ENCODE measurements at regions not wholly inside any gene's neighbourhood (a gene's known extent, or its start where the extent isn't known, plus 50 kb on each side); places are given as distances from the start of the nearest gene placed in this dataset.

GRCh38 chr10:43818687-43819086 is 170.0 kb upstream of the ZNF32 start:
- TF ChIP-seq, protein P1, sequence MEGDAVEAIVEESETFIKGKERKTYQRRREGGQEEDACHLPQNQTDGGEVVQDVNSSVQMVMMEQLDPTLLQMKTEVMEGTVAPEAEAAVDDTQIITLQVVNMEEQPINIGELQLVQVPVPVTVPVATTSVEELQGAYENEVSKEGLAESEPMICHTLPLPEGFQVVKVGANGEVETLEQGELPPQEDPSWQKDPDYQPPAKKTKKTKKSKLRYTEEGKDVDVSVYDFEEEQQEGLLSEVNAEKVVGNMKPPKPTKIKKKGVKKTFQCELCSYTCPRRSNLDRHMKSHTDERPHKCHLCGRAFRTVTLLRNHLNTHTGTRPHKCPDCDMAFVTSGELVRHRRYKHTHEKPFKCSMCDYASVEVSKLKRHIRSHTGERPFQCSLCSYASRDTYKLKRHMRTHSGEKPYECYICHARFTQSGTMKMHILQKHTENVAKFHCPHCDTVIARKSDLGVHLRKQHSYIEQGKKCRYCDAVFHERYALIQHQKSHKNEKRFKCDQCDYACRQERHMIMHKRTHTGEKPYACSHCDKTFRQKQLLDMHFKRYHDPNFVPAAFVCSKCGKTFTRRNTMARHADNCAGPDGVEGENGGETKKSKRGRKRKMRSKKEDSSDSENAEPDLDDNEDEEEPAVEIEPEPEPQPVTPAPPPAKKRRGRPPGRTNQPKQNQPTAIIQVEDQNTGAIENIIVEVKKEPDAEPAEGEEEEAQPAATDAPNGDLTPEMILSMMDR (conservative IDR thresholded peaks at IDR 0.05), result no peak
- no peak for TF ChIP-seq ZFX (IDR thresholded peaks at IDR 0.05)
